ENCODE measurements at regions not wholly inside any gene's neighbourhood (a gene's known extent, or its start where the extent isn't known, plus 50 kb on each side); places are given as distances from the start of the nearest gene placed in this dataset.

DNA sequence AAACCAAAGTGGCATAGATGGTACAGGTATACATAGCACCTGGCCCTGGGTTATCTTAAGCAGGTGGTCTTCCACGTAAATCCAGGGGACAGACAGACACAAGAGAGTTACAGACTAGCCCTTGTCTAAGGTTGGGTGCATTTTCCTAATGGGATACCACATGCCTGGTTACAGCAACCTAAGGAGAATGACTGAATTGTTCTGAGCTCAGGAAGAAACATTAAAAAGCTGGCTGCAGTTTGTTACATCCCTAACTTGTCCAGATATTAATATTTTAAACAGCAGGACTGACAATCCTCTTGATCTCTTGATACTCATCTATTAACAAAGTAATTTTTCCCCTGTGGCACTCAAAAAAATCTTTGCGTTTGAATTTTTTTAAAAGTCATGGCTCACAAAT, 102.2 kb upstream of the SERP2 start:
- no peak for DNase-seq (ENCODE audit: low read depth in 2 of 2, low spot score in 1 of 2)

DNA sequence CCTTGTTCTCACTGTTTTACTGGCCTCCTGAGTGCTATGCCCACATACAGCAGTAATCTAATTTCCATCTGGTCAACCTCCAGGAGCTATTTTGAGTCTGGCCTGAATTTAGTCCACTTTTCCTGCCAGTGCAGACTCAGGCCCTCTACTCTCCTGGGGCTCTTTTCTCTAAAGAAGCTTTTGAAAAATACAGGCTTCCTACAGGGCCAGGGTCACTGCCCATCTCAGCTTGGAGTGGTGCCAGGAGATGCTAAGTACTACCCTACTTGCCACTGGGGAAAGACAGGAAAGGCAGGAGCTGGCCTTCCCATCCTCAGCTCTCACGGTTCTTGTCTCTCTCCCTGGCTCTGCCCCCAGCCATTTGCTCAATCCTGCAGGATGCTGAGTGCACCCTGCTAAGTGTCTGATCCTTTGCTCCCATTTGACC, 101.7 kb upstream of the SERP2 start:
- DNase-seq (ENCODE audit: low read depth in 2 of 2, low spot score in 1 of 2): no peak

DNA sequence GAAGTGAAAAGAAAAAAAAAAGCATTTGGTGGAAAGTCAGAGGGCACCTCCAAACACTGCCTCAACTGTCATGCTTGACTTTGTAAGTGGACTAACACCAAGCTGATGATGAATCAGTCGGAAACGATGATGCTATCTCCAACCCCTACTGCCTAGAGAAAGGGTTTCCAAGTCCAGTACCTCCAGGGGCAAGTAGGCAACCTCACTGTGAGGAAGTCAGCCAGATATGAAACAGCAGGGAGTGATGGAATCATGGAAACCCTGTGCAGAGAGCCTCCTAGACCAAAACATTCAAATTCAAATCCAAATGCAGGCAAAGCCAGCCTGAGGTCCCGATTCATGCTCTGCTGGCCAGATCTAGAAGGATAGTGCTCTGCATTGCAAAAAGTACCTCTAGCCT, 100.9 kb upstream of the SERP2 start:
- no peak for DNase-seq (ENCODE audit: low read depth in 2 of 2, low spot score in 1 of 2)

DNA sequence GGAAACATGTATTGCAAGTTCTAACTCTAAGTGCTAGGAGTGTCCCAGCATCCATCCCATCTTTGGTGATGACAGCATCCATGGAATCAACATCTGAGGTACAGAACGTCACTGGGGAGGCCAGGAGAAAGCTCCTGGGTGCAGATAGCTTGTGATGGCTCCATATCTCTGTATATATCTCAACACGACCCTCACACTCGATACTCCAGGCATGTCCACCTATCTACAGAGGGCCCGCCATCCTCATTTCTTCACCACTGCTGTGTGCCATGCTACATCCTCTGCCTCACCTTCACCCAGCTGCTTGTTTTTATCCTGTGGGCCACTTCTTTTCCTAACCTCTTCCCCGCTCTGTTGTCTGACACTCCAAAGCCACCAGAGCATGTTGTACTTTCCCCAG, 100.4 kb upstream of the SERP2 start:
- no peak for DNase-seq (ENCODE audit: low read depth in 2 of 2, low spot score in 1 of 2)

DNA sequence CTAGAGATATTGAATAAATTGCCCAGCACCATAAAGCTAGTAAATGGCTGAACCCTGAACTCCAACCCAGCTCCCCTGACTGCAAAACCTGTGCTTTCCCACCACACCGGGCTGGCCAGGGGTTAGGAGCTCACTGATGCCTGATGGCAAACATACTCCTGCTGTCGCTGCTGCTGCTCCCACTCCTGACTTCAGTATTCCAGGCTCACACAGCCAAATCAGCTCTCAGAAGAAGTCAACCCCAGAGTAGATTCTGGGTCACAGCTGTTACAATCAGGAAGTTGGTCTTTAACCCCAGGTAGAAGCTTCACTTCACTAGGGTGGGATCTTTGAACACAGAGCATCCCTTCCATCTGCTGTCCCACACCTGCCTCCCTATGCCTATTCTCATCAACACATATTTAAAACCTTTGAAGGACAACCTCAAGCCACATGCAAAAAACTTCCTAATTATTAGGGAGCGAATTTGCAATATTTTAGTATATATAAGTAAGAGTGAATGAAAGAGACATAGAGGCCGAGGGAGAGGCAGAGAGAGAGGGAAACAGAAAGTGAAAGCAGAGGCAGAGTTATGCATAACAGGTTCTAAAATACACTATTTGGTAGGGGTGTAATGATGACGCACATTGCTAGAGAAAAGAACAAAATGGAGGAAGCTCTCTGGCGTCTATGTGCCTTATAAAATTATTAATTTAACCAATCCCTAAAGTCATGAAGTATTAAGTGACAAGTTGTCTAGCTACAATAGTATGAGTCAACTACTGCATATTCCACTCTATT, 99.4 kb upstream of the SERP2 start:
- no peak for DNase-seq (ENCODE audit: low read depth in 2 of 2, low spot score in 1 of 2)

DNA sequence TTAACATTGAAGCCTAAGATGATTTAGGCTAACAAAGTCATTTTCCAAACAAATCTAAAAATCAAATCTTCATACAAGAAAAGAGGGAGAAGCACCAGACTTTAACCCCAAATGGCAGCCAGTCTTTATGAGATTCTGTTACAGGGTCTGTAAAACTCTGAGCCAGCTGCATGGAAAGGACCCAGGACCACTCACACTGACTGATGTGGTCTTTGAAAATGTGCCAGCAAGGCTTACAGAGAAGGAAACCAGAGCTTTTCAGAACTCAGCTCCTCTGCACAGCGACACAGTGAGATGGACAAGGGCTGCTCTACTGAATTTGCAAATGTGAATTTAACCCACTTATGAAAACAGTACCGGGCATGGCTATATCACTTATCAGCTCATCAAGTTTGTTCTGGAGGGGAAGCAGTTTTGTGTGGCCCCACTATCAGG, 98.8 kb upstream of the SERP2 start:
- DNase-seq (ENCODE audit: low read depth in 2 of 2, low spot score in 1 of 2): no peak

DNA sequence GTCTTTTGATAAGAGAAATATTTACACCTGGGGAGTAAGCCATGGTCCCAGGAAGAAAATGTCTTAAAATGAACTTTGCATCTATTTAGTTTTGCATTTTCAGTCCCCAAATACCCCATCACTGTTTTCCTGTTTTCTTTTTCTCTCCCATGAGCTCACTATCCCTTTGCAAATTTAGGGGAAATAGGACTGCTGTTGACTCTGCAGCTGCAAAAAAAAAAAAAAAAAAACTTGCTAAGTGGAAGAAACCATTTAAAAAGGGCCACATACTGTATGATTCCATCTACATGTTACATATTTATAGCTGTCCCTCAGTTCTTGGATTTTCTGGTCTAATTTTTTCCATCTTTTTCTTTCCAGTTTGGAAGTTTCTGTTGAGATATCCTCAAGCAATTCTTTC, 98.2 kb upstream of the SERP2 start:
- no peak for DNase-seq (ENCODE audit: low read depth in 2 of 2, low spot score in 1 of 2)

DNA sequence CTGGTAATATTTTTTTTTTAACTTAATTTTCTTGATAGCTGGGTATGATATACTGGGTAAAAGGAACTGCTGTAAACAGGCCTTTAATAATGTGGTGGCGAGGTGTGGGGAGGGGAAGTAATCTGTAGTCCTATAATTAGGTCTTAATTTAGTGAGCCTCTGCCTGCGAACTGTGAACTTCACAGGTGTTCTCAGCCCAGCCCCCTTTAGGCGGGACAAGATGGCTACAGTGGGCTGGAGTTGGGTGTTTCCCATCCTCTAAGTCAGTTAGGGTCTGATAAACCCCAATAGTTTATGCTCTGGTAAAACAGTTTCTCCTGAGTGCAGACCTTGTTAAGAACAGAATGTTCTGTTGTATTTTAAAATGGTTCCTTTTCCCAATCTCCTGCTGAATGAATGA, 97.6 kb upstream of the SERP2 start:
- no peak for DNase-seq (ENCODE audit: low read depth in 2 of 2, low spot score in 1 of 2)

DNA sequence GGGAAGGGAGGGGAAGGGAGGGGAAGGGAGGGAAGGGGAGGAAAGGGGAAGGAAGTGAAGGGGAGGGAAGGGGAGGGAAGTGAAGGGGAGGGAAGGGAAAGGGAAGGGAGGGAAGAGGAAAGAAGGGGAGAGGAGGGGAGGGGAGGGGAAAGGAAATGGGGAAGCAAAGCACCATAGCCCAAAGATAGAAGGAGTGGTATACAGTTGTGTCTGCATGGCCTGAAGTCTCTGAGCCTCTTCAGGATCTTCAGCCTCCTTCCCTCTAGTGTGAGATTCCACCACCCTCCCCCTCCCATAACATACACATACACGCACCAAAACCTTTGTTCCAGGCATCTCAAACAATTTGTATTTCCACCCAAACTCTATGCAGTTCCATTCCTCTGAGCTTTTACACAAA, 96.2 kb upstream of the SERP2 start:
- DNase-seq (ENCODE audit: low read depth in 2 of 2, low spot score in 1 of 2): no peak

DNA sequence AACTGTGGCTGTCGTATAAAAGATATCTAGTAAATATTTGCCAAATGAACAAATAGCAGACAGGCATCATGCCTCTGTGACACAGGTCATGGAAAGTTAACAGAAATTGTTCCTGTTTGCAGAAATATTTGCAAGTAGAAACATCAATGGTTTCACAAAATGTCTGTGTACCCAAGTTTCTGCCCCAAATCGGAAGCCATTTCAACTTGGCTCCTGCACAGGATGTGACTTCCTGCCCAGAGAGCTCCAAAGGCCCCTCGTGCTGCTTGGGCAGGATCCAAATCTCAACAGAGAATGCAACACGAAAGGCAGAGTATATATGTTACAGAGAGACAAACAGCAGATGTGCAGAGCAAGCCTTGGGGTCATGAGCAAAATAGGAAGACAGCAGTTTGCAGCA, 95.5 kb upstream of the SERP2 start:
- DNase-seq (ENCODE audit: low read depth in 2 of 2, low spot score in 1 of 2): no peak

DNA sequence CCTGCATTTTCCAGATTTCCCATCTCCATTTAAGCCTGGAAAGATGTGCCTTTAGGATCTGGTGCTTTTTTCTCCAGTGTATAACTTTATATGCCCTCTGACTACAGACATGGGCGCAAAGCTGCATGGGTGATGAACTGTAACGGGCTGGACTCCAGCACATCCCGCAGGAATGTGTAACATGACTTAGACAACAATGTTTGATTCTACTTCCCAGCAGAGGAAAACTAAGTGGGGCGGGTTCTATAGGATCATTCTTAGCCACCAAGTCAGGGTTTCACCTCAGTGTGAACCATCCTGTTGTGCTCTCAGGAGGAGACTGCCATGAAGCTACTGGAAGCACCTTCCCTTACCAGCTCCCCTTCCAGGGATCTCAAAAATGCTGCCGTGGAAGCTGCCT, 93.2 kb upstream of the SERP2 start:
- no peak for DNase-seq (ENCODE audit: low read depth in 2 of 2, low spot score in 1 of 2)

DNA sequence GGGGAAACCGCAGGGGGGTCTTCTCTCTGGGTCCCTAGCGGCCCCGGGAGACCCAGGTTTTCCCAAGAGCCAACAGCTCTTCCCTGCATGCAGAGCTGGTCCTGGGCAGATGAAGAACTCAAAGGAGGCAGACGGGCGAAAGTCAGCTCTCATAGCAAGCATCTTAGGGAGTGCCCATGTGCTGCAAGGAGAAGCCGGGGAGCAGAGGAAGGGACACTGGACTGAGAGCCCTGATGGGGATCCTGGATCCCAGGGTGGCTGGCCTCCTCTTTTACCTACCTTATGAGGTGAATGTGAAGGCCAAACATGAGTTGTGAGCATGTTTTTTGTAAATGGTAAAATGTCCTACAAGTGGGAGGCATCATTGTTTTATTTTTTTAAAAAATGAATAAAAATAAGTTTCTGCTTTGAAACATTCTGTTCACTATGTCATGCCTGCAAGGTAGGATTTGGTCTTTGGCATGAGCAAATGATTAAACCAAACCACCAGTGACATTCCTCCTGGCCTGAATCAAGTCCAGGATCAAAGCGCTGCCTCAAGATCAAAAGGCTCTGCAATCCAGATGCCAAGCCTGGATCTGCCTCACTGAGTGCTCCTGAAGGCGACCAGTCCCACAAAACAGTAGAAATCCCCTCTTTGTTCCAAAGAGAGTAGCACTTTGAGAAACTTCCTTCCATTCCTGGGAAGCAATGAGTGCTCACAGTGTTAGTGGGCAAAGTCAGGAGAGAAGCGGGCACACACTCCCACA, 92.2 kb upstream of the SERP2 start:
- DNase-seq (ENCODE audit: low read depth in 2 of 2, low spot score in 1 of 2): no peak

DNA sequence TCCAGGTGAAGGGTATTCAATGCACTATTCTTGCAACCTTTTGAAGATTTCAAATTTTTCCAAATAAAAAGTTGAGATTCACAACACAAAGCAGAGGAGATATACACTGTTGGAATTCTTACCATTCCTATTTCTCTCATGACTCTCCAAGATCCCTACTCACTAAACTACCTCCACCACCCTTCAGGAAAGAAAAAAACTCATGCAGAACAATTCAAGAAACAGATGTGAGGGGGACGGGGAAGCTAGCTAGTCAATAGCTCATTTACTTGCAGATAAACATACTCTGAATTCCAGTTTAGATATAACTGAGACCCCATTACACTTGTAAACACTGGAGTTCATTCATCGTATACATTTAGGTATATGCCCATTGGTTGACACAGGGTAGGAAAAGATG, 90.0 kb upstream of the SERP2 start:
- DNase-seq (ENCODE audit: low read depth in 2 of 2, low spot score in 1 of 2): no peak

DNA sequence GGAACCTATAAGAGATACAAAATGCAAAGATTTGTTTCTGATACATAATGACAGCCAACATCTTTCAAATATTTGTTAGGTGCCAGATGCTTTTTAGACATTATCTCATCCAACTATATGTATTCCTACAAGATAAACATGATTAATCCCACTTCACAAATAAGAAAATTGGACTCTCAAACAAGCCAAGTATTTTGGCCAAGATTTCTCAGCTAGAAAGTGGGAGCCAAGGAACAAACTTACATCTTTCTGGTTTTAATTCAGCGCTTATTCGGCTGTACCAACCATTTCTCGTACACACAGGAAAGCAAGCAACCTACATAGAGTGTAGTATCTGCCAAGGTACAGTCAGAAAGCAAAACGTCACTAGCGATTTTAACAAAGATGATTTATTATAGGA, 85.7 kb upstream of the SERP2 start:
- DNase-seq (ENCODE audit: low read depth in 2 of 2, low spot score in 1 of 2): no peak

DNA sequence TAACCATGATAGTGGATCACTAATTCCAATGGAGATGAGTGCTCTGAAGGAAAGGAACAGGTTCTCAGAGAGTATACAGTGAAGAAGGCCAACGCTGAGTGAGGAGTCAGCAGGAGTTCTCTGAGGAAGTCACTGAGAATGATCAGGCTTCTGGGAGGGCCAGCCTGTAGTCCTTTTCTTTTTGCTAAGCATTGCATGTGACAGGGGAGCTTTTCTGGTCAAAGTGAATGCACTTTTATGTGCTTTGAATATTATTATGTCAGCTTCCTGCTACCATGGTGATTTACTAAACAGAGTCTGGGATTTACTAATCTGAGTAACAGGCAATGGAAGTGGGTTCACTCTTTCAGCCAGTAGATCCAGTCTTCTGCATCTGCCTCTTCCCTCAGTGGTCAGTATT, 81.1 kb upstream of the SERP2 start:
- DNase-seq (ENCODE audit: low read depth in 2 of 2, low spot score in 1 of 2): no peak

DNA sequence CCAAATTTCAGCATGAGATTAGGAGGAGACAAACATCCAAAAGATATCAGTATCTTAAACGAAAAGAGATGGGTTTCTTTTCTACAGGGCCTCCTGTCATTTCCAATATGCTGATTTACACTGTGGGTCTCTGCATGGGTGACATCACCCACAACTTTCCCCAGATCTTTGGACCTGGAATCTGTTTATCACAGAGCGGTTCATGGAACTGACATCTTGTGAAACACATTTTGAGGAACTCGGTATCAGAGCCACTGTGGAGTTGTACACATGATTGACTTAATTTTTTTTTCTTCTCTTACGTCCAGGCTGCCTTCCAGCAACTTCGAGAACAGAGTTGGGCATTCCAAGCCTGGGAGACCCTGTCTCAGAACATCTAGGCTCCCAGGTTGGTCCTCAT, 80.2 kb upstream of the SERP2 start:
- DNase-seq (ENCODE audit: low read depth in 2 of 2, low spot score in 1 of 2): no peak

DNA sequence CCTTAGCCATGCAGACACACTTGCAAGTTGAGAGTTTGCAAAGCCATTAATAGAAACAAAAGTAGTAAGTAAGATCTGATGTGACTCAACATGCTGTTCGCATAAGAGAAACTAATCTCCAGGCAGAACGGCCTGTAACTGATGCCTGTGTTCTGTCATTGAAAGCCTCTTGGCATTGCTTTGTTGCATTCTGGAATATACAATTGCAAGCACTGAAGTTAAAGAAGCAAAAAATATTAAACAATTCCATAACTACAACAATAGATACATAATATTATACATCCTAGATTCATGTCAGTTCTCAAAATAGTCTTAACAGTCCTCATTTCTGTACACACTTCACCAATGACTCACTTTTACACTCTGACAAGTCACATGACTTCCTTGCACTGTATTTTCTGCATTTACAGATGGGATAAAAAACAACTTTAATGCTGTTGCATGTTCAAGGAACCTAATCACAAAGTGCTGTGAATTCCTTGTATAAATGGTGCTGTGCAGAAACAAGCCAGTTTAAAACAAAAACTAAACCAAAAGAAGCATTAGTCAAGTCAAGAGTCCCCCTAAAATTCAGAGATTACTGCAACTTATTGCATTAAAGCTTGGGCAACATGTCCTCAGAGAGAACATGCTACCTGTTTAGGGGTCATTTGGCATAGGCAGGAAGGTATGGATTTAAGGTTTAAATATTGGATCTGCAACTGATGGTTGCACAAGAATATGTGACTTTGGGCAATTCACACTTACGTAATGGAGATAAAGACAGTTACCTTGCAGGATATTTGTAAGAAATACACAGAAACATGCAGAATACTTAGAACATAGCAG, 79.5 kb upstream of the SERP2 start:
- DNase-seq (ENCODE audit: low read depth in 2 of 2, low spot score in 1 of 2): no peak

DNA sequence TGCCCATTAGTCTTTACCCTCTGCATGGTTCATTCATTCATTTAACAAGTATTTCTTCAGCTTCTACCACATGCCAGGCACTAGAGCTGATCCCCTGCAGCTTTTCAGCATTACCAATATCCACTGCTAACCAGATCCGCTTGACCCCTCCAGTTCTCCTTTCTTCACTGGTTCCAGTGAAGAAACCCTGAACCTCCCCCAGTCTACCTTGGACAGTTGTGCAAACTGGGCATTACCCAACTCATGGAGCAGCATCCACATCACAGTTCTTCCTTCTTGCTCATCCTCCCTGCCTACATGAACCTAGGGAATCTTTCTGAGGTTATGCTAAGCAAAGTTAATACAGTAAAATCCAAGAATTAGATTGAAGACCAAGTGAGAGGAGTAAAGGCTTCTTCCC, 78.7 kb upstream of the SERP2 start:
- no peak for DNase-seq (ENCODE audit: low read depth in 2 of 2, low spot score in 1 of 2)

DNA sequence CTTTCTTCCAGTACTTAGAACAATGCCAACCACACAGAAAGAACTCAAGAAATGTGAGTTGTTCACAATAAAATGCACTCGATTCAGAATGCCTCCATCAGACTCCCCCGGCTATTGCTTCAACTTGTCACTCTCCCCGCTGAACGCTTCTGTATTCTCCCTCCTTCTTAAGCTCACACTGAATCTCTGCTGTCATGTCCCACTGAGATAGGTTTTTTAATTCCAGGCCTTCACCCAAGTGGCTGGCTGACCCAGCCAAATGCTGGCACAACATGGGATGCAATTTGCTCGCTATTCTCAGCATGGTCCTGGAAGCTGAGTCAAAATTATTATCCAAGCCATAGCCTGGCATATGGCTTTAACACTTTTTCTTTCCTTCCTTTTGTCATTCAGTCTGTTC, 76.8 kb upstream of the SERP2 start:
- DNase-seq (ENCODE audit: low read depth in 2 of 2, low spot score in 1 of 2): no peak

DNA sequence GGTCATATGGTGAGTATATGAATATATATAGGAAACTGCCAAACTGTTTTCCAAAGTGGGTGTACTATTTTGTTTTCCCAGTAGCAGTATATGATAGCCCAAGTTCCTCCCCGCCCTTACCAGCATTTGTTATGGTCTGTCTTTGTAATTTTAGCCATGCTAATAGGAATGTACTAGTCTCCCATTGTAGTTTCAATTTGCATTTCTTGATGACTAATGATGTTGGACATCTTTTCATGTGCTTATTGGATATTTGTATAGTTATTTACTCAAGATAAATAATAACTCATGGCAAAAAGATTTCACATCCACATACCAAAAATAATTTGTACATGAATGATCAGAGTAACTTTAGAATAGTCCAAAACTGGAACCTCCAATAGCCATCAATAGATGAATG, 75.3 kb upstream of the SERP2 start:
- DNase-seq (ENCODE audit: low read depth in 2 of 2, low spot score in 1 of 2): no peak

DNA sequence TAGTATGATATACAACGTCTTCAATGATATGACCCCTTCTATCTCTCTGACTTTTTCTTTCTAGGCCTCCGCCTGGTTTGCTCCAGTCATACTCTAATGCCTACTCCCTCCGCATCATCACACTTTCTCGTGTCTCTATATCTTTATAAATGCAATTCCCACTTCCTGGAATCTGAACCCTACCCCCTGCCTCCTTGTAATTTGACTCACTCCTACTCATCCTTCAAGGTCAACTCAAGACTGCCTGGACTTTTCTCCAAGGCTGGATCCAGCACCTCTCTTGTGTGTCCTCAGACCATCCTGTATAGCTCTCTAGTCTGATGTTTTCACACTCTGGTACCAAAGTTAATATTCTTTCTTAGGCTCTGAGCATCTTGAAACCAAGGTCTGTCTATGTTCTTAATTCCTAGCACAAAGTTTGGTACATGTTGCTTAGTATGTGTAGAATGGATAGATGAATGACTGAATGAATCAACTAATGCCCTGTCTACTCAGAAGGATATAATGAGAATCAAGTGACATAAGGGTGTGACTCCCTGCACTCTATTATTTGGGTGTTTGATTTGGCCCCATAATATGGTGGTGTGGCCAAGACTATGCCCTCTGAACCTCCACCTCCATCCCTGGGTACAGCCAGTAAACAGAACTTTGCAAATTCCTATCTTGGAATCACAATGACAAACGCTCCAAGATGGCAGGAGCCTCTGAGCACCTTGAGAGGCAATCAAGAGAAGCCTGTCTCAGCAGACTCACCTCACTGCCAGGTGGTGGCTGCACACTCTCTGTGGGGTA, 74.3 kb upstream of the SERP2 start:
- no peak for DNase-seq (ENCODE audit: low read depth in 2 of 2, low spot score in 1 of 2)

Data from stimulated activated CD8-positive, alpha-beta memory T cell treated with anti-CD3 and anti-CD28 coated beads, Interleukin-4, amount 100 ng/mL, for 4 hours (primary cell).